ENCODE measurements at regions not wholly inside any gene's neighbourhood (a gene's known extent, or its start where the extent isn't known, plus 50 kb on each side); places are given as distances from the start of the nearest gene placed in this dataset.

DNA sequence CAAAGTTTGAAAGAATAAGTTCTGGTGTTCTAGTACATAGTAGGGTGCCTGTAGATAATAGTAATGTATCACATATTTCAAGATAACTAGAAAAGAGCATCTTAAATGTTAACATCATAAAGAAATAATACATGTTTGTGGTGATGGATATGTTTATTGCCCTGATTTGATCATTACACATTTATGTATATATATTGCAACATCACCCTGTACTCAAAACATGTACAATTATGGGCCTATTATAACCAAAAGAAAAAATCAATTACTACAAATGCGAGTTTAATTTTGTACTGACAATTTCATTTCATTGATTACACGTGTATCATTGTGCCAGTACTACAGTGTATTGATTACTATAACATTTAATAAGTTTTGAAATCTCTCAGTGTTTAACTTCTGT, 609.2 kb upstream of the BRINP3 start:
- Histone ChIP-seq H2AK5ac (ENCODE audit: low read depth, low read length) (no peak overlapping the region), H3K23ac (ENCODE audit: low read depth, low read length) (no peak overlapping the region), H3K27ac (ENCODE audit: insufficient read depth, low read length) (no peak overlapping the region), H3K4me2 (ENCODE audit: low read depth, low read length) (no peak overlapping the region), H4K91ac (ENCODE audit: insufficient read depth, low read depth, low read length) (no peak overlapping the region), H3K27me3 (ENCODE audit: control insufficient read depth, insufficient read depth, low read length) (no peaks in the 10 kb centered on the region), H3K18ac (ENCODE audit: low read depth, low read length) (no peak overlapping the region), H3K14ac (replicated peaks; ENCODE audit: low read depth, low read length) (no peak overlapping the region), H3K9me1 (ENCODE audit: insufficient read depth, low read length) (no peaks in the 10 kb centered on the region), H2BK120ac (ENCODE audit: low read depth, low read length) (no peak overlapping the region), H2BK20ac (ENCODE audit: low read depth, low read length) (no peak overlapping the region), H3K56ac (ENCODE audit: extremely low read depth, insufficient read depth, low read length) (no peak overlapping the region), H4K8ac (ENCODE audit: low read depth in 2 of 2, low read length in 2 of 2) (no peak overlapping the region), H4K20me1 (ENCODE audit: insufficient read depth, low read length) (no peaks in the 10 kb centered on the region), H3K9me3 (ENCODE audit: control insufficient read depth, insufficient read depth, low read length) (no peaks in the 10 kb centered on the region), H4K5ac (ENCODE audit: low read depth, low read length) (no peak overlapping the region), H2AK9ac (replicated peaks; ENCODE audit: low read depth, low read length, poor library complexity) (no peak overlapping the region), H2AFZ (replicated peaks; ENCODE audit: low read length, poor library complexity) (no peak overlapping the region), H3K4me1 (ENCODE audit: control insufficient read depth, insufficient read depth, low read length) (no peaks in the 10 kb centered on the region), H3K4me3 (ENCODE audit: insufficient read depth, low read depth, low read length) (no peak overlapping the region), H3K4ac (ENCODE audit: low read depth, low read length) (no peak overlapping the region), H2BK5ac (ENCODE audit: low read depth, low read length, poor library complexity, severe bottlenecking) (no peak overlapping the region), H3K79me1 (ENCODE audit: low read depth in 1 of 2, low read length in 2 of 2) (no peaks in the 10 kb centered on the region), H3K36me3 (ENCODE audit: control insufficient read depth, insufficient read depth, low read length) (no peaks in the 10 kb centered on the region), H3K9ac (ENCODE audit: low read depth, low read length) (no peak overlapping the region), H2BK15ac (ENCODE audit: low read depth, low read length) (no peak overlapping the region)
- intact Hi-C loops (cut with micrococcal nuclease): no loop called here
- TF ChIP-seq CEBPB (IDR thresholded peaks at IDR 0.05; ENCODE audit: low read depth, low read length) (peak; percentile 47), MAFK (IDR thresholded peaks at IDR 0.05; ENCODE audit: low read depth, low read length) (no peak)
- ChIA-PET POLR2A (ENCODE audit: unreplicated experiment) (no interaction called here), CTCF (no interaction called here)
- dilution Hi-C loops (cut with HindIII; ENCODE audit: low sequenced_read_pairs, unreplicated experiment): no loop called here
- ATAC-seq (ENCODE audit: low read depth): no peak
- BruUV-seq (replicated peaks): no TSS peak
- in situ Hi-C loops (cut with MboI; ENCODE audit: low sequenced_read_pairs): no loop called here
- WGBS, 2 experiments (ENCODE audit: extremely low coverage in 2 of 2, insufficient read length in 1 of 2): no CpG with 5 or more reads among the region's 2 CpGs
- DNase-seq: no peak

All from IMR-90 (cell line).